ENCODE measurements at regions not wholly inside any gene's neighbourhood (a gene's known extent, or its start where the extent isn't known, plus 50 kb on each side); places are given as distances from the start of the nearest gene placed in this dataset.

DNA sequence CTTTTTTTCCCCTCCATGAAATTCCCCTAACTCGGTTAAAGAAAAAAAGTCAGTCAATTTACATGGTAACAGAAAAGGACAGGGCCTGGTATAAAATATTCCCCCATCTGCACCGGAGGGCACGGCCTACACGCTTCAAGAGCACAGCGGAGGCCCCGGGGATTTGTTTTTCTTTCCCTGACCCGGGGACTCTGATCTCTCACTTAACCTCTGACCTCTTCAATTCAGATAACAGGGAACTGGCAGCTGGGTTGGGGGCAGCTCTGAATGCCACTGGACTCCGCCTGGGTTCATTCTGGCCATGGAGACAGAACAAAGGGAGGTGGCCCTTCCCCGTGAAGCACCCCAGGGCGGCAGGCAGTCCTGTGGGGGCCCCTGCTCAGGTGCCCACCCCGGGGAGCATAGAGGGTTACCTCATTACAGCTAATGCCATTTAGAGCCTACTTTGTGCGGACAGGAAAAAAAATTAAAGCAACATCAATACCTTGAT, 257.5 kb downstream of the SHQ1 start:
- intact Hi-C loops (cut with micrococcal nuclease): no loop called here
- CTCF ChIA-PET: interaction anchor here (0.9 kb wide), 1 partner anchor 27 kb away, joined by 3 read pairs; no protein-coding TSS in a partner anchor
- H3K27ac ChIP-seq (ENCODE audit: insufficient read depth, low read depth, low read length): no peak overlapping the region

More for the DNA sequence above, 257.5 kb downstream of the SHQ1 start:
- Histone ChIP-seq H3K36me3 (ENCODE audit: control insufficient read depth in 2 of 2, extremely low read depth in 1 of 2, insufficient read depth in 2 of 2, low read length in 2 of 2) (no peaks in the 10 kb centered on the region), H2AFZ (ENCODE audit: low read depth, low read length) (no peak overlapping the region), H3K9ac (replicated peaks; ENCODE audit: extremely low read depth, insufficient read depth, low read length) (no peak overlapping the region), H3K9me3 (replicated peaks; ENCODE audit: control insufficient read depth, insufficient read depth, low read length) (no peaks in the 10 kb centered on the region), H3K4me2 (ENCODE audit: insufficient read depth, low read length) (no peak overlapping the region), H4K20me1 (replicated peaks; ENCODE audit: control insufficient read depth, extremely low read depth, insufficient read depth, low read length) (no peaks in the 10 kb centered on the region), H3K4me3 (replicated peaks in 1 of 3; ENCODE audit: insufficient read depth in 1 of 3, low read depth in 1 of 3, low read length in 3 of 3) (no peak overlapping the region), H3K27me3 (ENCODE audit: control insufficient read depth in 2 of 2, insufficient read depth in 2 of 2, low read length in 2 of 2) (no peaks in the 10 kb centered on the region), H3K9me1 (replicated peaks; ENCODE audit: control insufficient read depth, extremely low read depth, insufficient read depth, low read length) (no peaks in the 10 kb centered on the region), H3K79me2 (ENCODE audit: control insufficient read depth, insufficient read depth, low read length) (no peaks in the 10 kb centered on the region), H3K4me1 (ENCODE audit: control insufficient read depth, extremely low read depth, insufficient read depth, low read length) (no peaks in the 10 kb centered on the region)
- BruUV-seq (replicated peaks): no TSS peak
- POLR2A ChIA-PET: no interaction called here
- dilution Hi-C loops (cut with MboI; ENCODE audit: extremely low pct_ligation_motif_present, low sequenced_read_pairs): no loop called here
- DNase-seq (ENCODE audit: low read depth, low spot score): no peak
- FAIRE-seq: no peak
- TF ChIP-seq FOS (IDR thresholded peaks at IDR 0.05; ENCODE audit: borderline replicate concordance, insufficient read depth, low read length) (no peak), POLR2AphosphoS5 (IDR thresholded peaks at IDR 0.05; ENCODE audit: insufficient read depth, low read depth, low read length) (no peak), MYC (IDR thresholded peaks at IDR 0.05; ENCODE audit: low read depth, low read length) (no peak), GATA2 (IDR thresholded peaks at IDR 0.05; ENCODE audit: insufficient read depth, insufficient read length, low read depth, low read length) (no peak), EZH2 (IDR thresholded peaks at IDR 0.05; ENCODE audit: borderline replicate concordance, low read depth, low read length, severe bottlenecking) (no peak), POLR2A (IDR thresholded peaks at IDR 0.05; ENCODE audit: low read depth, low read length) (no peak), JUN (IDR thresholded peaks at IDR 0.05; ENCODE audit: borderline replicate concordance, insufficient read depth, insufficient read length, low read depth) (no peak)
- TF ChIP-seq, protein P1, sequence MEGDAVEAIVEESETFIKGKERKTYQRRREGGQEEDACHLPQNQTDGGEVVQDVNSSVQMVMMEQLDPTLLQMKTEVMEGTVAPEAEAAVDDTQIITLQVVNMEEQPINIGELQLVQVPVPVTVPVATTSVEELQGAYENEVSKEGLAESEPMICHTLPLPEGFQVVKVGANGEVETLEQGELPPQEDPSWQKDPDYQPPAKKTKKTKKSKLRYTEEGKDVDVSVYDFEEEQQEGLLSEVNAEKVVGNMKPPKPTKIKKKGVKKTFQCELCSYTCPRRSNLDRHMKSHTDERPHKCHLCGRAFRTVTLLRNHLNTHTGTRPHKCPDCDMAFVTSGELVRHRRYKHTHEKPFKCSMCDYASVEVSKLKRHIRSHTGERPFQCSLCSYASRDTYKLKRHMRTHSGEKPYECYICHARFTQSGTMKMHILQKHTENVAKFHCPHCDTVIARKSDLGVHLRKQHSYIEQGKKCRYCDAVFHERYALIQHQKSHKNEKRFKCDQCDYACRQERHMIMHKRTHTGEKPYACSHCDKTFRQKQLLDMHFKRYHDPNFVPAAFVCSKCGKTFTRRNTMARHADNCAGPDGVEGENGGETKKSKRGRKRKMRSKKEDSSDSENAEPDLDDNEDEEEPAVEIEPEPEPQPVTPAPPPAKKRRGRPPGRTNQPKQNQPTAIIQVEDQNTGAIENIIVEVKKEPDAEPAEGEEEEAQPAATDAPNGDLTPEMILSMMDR (IDR thresholded peaks at IDR 0.05; ENCODE audit: extremely low read depth in 1 of 2, insufficient read depth in 1 of 2, low read depth in 1 of 2, low read length in 2 of 2): no peak
- TF ChIP-seq, protein P2, sequence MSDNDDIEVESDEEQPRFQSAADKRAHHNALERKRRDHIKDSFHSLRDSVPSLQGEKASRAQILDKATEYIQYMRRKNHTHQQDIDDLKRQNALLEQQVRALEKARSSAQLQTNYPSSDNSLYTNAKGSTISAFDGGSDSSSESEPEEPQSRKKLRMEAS (IDR thresholded peaks at IDR 0.05; ENCODE audit: insufficient read depth, insufficient read length): no peak

Measured in endothelial cell of umbilical vein (primary cell).